Panc1 (cell line): ENCODE measurements at regions not wholly inside any gene's neighbourhood (a gene's known extent, or its start where the extent isn't known, plus 50 kb on each side); places are given as distances from the start of the nearest gene placed in this dataset.

Source experiments
- CTCF ChIP-seq: fragments of 450-650 bp; IDR thresholded peaks from 2 replicates; pipeline ENCODE4 v1.5.1; 2017; ENCODE audit warnings: mild to moderate bottlenecking
- POLR2AphosphoS5 ChIP-seq: IDR thresholded peaks from 2 replicates; pipeline ENCODE4 v1.6.1; 2012; ENCODE audit warnings: mild to moderate bottlenecking, low read depth, low read length, moderate library complexity
- REST ChIP-seq, 2 experiments: IDR thresholded peaks; 2 replicates each; pipeline ENCODE4 v1.6.1; 2011 to 2012; ENCODE audit warnings: low read depth in 2 of 2, control low read depth in 1 of 2, low read length in 1 of 2, mild to moderate bottlenecking in 1 of 2, moderate library complexity in 1 of 2; ENCODE audit not compliant: insufficient read depth in 1 of 2

GRCh38 chr2:107461301-107461700, 365.4 kb upstream of the RGPD4 start:
- TF ChIP-seq CTCF (no peak), POLR2AphosphoS5 (no peak), REST (IDR thresholded peaks at IDR 0.05; ENCODE audit: insufficient read depth in 1 of 2, low read depth in 2 of 2, low read length in 1 of 2) (no peak)
